Fibroblast of skin of scalp (primary cell): ENCODE measurements at regions not wholly inside any gene's neighbourhood (a gene's known extent, or its start where the extent isn't known, plus 50 kb on each side); places are given as distances from the start of the nearest gene placed in this dataset.
A peak's percentile ranks its signal among the peaks of the same experiment; 100 is the strongest.

Experiments
- DNase-seq: peaks from one replicate; pipeline ENCODE4 v3.0.0-alpha.2; 2013

- peak; percentile 76 for DNase-seq
Measured at GRCh38 chr21:43331962-43332828, 94.7 kb downstream of the SIK1 start.

DNA sequence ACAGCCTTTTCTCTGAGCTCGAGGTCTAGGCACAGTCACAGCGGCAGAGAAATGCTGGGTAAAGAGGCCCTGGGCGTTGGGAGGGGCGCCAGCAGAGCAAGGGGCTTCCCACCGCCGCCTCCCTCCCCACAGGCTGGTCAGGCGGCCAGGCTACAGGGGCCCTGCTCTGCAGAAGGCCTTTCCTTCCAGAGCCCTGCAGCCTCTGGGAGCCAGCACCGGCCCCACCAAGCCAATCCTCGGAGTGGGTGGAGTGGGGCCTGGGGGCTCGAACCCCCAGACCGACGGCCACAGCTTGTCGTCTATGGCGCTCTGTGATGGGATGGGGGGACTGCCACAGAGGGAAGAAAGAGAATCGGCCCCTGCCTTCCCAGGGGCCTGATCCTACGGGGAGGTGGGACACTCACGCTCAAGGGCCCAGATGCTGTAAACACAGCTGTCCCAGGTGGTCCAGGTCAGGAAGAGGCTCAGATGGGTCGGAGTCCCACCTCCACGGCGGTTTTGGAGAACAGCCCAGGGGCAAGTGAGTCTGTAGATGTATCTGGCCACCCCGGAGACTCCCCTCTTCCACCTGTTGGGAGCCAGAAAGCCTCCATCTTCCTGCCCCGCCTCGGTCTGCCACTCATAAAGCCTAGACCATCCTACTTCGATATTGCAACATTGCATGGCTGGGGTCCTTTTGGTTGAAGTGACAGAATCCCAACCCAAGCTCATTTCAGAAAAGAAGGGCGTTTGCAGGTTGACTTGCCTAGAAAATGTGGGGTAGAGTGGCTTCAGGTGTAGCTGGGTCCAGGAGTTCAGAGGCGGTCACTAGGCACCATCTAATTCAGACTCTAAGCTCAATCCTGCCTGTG, 95.6 kb downstream of the SIK1 start:
- DNase-seq: no peak

DNA sequence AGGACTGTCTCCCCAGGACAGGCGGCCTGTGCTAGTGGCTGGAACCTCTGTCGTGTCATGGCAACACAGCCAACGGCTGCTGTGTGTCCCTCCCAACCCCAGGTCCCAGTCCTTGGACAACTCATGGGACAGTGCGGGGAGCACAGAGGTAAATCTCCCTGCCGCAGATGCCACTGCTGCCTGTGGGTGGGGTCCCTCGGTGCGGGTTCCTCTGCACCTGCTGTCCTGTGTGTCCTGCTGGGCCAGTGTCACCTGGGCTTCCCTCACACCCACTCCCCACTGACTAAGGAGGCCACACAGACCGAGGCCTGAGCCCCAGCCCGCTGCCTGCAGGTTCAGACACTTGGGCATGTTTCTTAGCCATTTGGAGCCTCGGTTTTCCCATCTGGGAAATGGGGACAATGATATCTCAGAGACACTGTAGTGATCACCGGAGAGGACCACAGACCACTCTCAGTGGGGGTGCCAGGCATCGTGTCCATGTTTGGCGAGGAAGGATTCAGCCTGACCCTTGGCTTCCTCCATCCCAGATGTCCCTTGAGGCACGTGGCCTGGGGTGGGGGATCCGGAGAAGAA, 96.5 kb downstream of the SIK1 start:
- DNase-seq: no peak

DNA sequence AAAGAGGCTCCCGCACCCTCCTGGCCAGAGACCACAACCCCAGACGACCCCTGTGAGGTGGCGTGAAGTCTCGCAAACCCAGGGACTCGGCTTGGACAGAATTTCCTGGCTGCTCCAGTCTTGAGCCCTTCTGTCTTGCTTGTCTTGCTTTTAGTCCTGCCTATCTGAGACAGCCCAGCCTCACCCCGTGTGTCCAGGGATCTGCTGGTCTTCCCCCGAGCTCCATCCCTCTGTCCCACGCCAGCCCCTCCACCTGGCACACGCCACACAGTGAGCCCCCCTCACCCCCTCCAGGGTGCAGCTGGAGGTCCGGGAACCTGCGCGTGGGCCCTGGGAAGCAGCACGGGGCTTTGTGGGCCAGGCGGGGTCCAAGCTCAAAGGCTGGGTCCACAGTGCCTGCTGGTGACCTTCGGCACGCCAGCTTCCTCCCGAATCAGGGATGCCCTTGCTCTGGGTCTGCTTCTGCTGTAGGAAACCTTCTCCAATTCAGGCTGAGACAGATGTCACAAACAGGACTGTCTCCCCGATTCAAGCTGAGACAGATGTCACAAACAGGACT, 97.1 kb downstream of the SIK1 start:
- DNase-seq: no peak

DNA sequence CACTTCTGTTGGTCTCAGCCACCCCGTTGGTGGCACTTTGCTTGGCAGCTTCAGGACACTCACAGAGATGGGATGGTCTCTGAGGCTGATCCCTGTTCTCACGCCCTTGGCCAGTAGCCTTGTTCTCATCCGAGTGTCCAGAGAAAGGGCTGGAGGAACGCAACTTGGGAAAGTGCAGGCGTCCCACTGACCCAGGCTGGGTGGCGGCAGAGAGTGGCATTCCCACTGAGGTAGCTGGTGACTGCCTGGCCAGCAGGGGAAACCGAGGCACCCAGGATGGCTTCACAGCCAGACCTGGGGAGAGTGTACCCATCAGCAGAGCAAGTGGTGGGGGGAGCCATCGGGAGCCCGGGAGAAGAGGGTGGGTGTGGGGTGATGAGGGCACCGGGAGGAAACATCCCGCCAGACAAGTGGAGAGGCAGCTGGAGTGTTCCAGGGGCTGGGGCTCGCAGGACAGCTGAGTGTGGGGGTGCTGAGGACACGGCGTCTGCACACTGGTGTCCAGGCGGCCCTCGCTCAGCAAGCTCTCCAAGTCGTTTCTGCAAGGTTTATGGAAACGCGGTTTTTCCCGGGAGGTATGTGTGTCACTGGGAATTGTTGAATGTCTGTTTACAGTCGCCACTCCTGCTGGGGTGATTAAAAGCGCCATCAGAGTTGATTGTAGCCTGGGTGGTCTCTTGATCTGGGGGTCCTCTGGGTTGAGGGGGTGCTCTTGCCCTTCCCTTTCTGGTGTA, 97.8 kb downstream of the SIK1 start:
- no peak for DNase-seq

GRCh38 chr21:43328185-43328957, 98.6 kb downstream of the SIK1 start:
- no peak for DNase-seq

DNA sequence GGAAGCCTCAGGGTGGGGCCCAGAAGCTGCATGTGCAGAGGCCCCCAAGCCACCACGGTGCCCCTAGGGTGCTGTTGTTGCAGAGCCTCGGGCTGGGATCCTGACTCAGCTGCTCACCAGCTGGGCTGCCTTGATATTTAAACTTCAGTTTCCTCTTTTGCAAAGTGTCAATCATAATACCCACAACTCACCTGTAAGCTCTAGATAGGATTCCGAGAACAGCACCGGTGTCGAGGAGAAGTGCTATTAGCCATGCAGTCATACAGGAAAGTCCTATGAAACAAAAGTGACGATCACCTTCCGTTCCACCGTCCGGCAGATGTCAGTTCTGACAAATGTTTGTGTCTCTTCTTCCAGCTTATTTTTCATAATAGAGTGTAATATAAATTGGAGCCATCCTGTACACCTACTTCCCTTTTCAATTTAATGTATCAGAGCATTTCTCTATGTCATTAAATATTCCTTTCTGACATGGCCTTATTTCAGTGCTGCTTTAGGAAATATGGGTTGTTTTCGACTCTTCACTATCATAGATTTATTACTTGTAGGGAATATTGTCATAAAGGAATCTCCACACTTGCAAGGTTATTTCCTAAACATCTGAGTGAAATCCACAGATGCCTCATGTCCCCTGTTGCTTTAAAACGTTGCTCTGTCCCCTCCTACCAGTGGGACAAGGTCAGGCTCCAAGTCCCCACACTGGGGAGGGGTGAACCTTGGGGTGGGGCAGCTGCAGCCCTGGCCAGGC, 100.8 kb downstream of the SIK1 start:
- no peak for DNase-seq

DNA sequence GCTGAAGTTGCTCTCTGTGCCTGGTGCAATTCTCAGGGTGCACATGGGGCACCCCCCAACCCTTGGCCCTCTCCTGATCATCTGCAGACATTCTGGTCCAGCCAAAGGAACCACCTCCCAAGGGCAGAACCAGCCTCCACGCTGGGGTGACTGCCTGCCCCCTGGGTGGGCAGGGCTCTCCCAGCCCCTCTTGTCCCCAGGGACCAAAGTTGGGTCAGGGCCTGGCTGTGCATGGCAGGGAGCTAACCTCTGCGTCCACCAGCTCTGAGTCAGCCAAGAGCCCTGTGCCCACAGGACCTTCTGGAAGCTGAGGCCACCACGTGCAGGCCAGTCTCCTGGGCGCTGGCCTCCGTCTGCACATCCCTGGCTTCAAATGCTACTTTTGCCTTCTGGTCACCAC, 101.9 kb downstream of the SIK1 start:
- no peak for DNase-seq

GRCh38 chr21:43324596-43324995, 102.3 kb downstream of the SIK1 start:
- no peak for DNase-seq

GRCh38 chr21:43323244-43324005, 103.5 kb downstream of the SIK1 start:
- no peak for DNase-seq

GRCh38 chr21:43322805-43323204, 104.1 kb downstream of the SIK1 start:
- DNase-seq: no peak

DNA sequence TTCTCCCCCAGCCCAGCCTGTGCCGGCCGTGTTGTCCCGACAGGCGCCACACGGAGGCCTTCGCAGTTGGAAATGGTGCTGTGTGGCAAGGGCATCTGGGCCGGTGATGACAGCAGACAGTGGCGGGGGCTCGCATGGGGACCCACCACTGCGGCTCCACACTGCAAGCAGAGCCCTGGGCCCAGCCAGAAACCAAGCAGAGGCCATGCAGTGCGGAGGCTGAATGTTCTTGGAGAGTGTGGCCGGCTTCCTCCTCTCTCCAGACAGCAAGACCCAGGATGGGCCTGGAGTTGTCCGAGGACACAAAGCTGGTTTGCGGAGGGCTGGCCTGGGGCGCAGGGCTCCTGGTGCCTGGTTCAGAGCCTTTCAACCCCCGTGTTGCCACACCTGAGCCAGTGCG, 104.6 kb downstream of the SIK1 start:
- DNase-seq: no peak

DNA sequence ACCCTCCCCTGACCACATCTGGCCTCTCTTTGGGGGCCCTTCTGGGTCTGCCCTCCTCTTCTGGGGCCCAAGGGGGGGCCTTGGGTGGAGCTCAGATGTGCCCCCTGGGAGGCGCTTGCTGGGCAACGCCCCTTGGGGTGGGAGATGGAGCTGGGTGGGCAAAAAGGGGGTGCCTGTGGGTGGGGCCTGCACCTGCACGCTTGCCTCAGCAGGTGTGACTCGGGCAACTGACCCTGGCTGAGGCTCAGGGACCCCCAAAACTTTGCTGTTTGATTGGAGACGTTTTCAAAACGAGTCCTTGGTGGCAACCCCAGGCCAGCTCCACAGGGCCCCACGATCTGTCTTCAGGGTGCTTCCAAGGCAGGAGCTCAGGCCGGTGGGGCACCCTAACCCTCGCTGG, 105.3 kb downstream of the SIK1 start:
- no peak for DNase-seq

- DNase-seq: peak; percentile 69
Measured at GRCh38 chr21:43321111-43321510, 105.8 kb downstream of the SIK1 start.

DNA sequence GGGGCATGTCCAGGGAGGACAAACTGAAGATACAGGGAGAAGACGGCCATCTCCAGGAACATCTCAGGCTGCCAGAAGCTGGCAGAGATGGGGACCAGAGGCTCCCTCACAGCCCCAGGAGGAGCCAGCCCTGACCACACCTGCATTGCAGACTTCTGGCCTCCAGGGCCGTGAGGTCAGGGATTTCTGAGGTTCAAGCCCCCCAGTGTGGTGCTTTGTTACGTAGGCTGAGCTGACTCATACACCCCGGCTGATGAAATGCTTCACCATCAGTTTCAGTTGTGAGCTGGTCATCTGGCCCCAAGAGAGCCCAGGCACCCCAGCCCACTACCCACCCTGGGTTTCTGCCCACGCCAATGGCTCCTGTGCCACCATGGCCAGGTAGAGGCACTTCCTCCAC, 106.4 kb downstream of the SIK1 start:
- DNase-seq: peak; percentile 37

- DNase-seq: peak; percentile 80
Measured at GRCh38 chr21:43318841-43319781, 107.8 kb downstream of the SIK1 start.

- DNase-seq: no peak
Measured at GRCh38 chr21:43318368-43318767, 108.6 kb downstream of the SIK1 start.

- no peak for DNase-seq
Measured at GRCh38 chr21:43317959-43318358, 109.0 kb downstream of the SIK1 start.

DNA sequence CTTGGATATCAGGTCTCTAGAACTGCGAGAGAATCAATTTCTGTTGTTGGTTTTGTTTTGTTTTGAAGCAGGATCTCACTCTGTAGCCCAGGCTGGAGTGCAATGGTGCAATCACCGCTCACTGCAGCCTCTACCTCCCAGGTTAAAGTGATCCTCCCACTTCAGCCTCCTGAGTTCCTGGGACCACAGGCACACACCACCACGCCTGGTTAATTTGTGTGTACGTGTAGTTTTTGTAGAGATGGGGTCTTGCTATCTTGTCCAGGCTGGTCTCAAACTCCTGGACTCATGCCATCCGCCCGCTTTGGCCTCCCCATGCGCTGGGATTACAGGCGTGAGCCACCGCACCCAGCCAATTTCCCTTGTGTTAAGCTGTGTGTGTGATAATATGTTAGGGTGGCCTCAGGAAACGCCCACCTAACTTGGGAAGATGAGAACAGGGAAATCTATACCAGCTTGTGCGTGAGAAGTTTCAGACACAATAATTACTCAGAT, 109.6 kb downstream of the SIK1 start:
- no peak for DNase-seq
